ENCODE measurements at regions not wholly inside any gene's neighbourhood (a gene's known extent, or its start where the extent isn't known, plus 50 kb on each side); places are given as distances from the start of the nearest gene placed in this dataset.

DNA sequence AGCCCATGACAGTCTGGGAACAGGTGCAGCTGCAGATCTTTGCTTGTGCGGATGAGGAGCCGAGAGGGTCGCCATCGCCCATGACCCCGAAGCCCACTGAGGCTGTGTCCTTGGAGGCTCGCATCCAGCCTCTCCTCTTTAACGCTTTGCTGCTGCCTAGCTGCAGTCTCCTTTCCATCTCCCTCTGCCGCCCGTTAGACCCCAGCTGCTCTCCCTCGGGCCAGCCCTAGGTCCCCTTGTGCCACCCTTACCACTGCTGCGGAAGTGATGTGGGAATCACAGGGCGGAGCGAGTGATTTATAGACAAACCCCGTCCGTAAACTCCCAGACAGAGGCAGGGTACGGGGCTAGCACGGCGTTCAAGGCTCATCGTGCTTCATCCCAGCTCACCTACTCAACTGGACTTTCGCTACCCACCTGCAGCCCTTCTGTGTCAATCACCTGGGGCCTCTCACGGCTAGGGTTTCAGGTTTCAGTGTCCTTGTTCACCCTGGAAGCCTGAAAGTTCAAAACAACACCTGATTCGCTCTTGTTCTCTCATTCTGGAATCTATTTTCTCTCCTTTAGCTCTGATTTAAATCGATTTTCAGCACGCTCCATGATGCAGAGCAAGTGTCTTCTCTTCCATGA, 76.1 kb downstream of the PAX1 start:
- DNase-seq (ENCODE audit: low read depth, low spot score), result no peak

GRCh38 chr20:21780528-21780927, 75.1 kb downstream of the PAX1 start:
- DNase-seq (ENCODE audit: low read depth, low spot score), result no peak

All from pulmonary artery endothelial cell (primary cell).